HG03442 (cell line): ENCODE measurements at regions not wholly inside any gene's neighbourhood (a gene's known extent, or its start where the extent isn't known, plus 50 kb on each side); places are given as distances from the start of the nearest gene placed in this dataset.

ENCODE experiments used
- ATAC-seq: cut with Tn5 transposase; IDR thresholded peaks from one replicate; pipeline ENCODE4 v1.9.1; 2021; ENCODE audit warnings: mild to moderate bottlenecking, moderate library complexity; ENCODE audit not compliant: unreplicated experiment

DNA sequence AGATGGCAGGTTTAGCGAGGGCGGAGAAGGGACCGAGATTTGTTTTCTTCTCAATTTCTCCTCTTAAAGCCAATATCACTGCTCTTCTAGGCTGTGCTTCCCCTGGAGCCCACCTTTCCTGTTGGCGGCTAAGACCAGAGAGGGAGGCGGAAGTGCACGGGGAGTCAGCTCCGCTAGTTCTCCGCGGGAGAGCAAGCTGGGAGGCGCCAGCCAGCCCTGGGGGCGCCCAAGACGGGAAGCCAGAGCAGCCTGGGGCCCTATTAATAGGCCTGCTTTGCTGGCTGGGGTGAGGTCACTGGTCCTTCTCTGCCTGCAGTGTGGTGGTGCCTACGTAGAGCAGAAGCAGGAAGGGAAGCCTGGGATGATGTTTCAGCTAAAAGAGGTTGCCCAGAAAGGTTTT, 61.6 kb downstream of the LSM5 start:
- no peak for ATAC-seq

DNA sequence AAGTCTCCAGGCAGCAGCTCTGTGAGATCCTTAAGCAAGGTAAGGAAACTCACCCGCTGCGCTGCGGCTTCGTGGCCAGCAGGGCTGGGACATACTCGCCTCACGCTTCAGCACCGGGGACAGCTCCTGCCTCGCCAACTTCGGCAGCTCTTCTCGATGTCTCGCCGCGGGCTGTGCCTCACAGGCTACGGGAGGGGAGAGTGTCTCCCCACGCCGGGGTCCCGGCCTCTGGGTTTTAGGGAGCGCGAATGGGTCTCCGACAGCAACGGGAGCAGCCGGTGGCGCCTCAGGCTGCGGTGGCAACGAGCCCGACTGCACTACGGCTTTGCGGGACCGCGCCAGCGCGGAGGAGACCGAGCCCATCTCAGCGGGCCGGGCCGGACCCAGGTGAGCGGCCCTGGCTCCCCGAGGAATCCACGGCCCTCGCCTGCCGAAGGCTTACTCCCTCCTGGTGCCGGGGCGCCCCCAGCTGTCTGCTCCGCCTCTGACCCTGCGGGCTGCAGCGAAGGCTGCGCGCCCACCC, 62.4 kb downstream of the LSM5 start:
- ATAC-seq, result no peak

DNA sequence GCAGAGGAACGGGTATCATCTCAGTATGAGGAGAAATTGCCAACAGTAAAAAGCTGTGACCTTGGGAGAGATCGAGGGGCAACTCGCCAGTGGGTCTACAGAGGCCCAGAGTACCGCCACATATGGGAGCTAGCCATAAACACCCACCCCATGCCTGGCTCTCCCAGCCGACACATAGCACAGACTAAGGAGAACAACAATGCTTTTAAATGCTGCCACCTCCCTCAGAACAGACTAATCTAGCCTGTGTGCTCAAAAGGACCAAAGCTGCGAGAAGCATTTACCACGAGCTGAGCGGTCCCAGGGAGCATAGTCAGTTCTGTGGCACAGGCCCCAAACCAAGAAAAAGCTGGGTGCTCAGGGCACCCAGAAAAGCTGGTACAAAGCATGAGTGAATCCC, 73.3 kb downstream of the LSM5 start:
- no peak for ATAC-seq

DNA sequence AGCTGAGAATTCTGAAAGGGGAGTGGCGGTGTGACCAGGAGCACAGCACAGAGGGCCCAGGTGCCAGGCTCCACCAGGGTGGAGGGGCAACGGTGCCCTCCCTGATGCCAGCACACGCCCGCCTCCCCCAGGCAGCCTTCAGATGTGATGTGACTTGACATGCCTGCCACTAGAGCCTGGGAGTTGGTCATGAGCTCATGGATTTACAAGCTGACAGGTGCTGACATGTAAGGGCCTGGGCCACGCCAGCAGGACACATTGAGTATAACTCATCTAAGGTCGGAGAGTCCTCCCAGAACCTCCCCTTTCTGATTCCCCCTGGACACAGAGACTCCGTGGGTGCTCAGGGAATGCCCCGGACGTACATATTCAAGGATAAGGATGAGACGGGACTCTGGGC, 74.2 kb downstream of the LSM5 start:
- ATAC-seq, result no peak

DNA sequence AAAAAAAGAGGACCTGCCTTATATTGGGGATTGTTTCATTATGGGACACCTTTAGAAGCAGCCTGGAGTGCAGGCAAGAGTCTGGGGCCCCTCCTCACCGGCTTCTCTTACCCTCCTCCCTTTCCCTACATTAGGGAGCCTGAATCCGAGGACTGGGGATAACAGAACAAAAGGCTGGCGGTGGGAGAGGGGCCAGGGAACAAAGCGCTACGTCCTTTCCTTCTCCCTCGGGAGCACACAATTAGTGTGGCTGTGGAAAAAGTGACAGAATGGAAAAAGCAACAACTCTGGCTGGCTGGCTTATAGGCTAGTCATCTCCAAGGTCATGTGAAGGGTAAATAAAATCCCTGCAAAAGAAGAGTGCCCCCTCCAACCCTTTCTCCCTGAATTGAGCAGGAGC, 74.7 kb downstream of the LSM5 start:
- no peak for ATAC-seq

DNA sequence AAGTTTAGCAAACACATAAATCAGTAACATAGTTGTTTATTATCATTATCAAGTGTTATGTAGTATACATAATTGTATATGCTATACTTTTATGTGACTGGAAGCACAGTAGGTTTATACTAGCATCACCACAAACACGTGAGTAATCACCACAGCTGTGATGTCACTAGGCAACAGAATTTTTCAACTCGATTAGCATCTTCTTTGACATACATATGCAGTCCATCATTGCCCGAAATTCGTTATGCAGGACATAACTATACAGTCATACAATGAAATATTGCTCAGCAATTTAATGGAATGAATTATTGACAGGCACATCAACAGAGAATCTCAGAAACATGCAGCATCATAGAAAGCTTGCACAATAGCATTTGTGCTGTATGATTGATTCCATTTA, 77.7 kb downstream of the LSM5 start:
- ATAC-seq, result no peak

DNA sequence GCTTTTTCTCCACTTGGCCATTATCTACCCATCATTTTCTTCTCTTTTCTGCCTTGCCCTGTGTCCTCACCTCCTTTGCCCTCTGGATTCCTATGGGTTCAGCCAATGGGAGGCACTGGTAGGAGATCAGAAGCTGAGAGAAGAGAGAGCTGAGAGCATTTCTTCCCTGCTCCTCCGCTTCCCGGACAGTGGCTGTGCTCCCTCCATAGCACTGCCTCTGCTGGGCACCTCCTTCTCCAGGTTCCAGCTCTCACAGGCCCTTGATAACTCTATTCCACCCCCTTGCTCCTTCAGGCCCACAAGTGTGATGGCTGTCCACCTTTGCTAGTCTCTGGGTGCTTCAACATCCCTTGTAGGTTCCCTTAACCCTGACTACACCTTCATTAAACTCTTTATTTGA, 79.6 kb downstream of the LSM5 start:
- ATAC-seq, result no peak

DNA sequence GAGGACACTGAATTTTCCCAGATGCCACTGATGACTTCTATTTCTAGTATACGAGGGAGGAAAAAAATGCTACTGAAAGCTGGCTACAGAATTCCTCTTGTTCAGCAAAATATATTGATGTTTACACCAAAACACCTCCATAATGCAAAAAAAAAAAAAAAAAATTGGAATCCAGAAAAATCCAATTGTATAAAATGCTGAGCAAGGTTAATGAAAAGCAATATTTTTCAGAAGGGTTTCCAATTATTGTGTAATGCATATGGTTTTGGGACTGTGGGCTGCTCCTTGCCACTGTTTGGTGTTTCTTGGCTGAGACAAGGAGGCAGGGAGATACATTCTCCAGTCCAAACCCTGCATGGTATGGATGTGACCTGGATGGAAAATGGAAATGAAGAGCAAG, 83.8 kb downstream of the LSM5 start:
- ATAC-seq, result no peak

DNA sequence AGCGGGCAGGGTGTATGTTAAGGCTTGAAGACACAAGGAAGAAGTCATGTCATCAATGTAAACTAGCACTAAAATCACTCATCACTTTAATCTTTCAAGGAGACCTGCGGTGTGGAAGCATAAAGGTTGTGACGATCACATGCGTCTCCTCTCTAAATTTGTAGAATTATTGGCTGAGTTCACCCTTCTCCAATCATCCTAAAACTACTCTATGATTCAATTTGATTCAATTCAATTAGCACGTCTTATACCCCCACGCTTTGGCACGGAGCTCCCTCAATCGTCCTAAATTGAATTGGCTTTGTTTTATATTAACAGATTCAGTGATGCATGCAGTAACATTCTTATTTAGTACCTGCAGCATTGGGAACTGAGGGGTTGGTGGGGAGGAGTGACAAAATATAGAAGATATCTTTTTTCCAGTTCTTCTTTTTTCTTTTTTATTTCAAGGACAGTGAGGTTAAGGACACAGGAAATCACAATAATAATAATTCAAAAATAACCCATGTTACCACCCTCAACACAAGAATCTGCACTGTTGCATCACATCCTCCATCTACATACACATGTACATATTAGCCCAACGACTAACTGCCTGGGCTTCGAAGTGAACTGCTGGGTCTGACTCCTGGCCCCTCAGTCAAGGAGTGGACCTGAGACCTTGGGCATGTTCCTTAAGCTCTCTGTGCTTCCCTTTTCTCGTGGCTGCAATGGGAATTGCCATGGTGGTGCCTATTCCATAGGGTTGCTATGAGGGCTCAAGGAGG, 86.5 kb downstream of the LSM5 start:
- ATAC-seq, result no peak

DNA sequence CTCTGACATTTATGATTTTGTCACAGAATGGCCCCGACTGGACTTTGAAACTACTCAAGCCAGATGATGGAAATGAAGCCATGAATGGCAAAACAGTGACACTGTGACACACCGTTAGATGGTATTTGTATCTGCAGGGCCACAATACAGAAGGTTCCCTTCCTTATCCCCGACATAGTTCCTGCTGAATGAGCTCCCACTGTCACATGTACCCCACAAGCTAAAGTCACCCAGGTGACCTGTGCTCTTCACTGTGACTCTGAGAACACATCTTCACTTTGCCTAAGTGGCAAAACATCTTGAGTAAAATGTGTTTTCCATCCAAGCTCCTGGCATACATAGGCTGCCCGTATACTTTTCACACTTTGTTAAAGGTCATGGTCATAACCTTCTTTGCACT, 89.5 kb downstream of the LSM5 start:
- ATAC-seq, result no peak

DNA sequence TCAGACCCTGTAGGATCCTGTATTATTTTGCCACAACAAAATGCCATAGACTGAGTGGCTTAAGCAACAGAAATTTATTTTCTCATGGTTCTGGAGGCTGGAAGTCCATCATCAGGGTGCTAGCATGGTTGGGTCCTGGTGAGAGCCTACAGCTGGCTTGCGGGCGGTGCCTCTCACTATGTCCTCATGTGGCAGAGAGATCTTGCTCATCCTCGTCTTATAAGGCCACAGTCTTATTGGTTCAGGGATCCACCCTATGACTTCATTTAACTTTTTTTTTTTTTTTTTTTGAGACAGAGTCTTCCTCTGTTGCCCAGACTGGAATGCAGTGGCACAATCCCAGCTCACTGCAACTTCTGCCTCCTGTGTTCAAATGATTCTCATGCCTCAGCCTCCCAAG, 90.9 kb downstream of the LSM5 start:
- ATAC-seq, result no peak

DNA sequence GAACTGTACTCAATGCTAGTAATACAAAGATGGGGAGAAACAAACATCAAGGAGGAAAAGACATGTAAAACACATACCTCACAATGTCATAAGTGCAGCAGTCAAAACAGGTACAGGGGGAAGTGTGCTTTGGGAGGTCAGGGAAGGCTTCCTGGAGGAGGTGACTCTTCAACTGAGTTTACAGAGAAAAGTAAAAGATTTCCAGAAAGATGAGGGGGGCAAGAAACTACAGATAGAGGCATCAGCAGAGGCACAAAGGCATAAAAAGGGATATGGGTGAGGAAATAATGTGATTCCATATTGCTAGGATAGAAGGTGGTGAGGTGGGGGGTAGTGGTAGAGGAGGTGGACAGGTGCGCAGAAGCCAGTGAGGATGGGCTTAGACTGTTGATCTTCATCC, 95.0 kb downstream of the LSM5 start:
- ATAC-seq, result no peak

DNA sequence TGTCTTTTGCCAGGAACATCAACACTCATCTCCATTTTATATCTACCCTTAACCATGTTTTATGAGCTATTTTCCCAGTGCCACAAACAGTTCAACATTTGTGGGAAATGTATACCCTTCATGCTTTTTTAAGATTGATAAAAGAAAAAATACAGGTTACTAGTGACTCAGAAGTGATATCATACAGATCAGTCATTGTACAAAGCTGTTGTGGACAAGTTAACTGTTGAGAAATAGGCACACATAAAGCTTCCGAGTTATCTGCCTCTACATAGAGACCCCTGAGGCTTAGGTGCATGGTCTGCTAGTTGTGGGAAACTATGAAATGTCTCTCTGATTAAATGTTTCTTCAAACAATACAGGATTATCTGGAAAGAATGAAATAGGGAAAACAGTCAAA, 96.3 kb downstream of the LSM5 start:
- ATAC-seq, result no peak

DNA sequence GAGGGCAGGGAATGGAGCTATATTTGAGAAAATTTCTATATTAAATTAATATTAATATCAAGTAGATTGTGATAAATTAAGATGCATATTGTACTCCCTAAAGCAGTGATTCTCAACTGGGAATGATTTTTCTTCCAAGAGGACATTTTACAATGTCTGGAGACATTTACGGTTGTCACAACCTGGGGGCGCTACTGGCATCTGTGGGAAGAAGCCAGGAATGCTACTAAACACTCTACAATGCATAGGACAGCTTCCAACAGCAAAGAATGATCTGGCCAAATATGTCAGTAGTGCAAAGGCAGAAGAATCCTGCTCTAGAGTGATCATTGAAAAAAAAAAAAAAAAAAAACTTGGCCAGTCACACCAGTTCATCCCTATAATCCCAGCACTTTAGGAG, 100.0 kb downstream of the LSM5 start:
- ATAC-seq, result no peak

DNA sequence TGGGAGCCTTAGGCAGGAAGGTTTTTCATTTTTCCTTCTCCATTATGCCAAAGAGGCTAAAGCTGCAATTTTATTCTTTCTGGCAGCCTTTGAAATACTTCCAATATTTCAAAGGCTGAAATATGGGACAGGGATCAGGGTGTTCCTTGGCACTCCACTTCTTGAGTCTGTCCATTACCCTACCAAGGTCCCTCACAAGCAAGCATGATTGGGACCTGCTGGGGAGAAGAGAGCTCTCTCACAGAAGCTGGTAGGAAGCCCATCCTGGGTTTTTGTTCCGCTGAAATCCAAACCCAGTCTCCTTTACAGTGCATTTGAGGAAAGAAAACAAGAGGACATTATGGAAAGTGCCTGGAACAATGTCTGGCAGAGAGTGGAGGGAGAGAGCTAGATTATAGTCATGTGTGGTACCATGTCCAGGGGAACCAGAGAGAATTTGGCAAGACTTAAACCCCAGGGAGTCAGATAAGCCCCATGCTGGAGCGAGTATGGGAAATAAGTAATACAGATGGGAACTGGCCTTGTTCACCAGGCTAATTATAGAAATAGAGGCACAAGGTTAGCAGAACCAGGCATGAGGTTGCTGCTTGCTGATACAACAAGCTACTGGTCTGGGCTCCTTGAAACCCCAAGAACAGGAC, 104.7 kb downstream of the LSM5 start:
- ATAC-seq, result no peak

DNA sequence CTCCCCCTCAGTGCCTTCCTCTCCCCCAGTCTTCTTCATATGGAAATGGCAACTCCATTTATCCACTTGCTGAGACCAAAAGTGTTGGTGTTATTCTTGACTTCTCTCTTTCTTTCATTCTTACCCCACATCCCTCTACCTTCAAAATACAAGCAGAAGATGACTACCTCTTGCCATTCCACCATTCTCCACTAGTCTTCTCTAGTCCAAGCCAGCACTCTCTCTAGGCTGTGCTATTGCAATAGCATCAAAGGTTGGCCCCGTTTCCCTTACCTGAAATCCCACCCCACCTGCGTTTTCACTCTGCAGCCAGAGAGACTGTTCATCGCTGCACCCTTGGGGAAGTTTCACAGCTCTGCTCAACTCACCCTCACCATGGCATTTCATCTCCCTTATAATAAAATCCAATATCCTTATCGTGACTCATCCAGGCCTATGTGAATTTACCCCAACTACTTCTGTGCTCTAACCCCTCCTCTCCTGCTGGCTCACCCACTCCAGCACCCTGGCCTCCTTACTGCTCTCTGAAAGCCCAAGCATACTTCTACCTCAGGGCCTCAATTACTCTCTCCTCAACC, 109.1 kb downstream of the LSM5 start:
- ATAC-seq, result no peak

DNA sequence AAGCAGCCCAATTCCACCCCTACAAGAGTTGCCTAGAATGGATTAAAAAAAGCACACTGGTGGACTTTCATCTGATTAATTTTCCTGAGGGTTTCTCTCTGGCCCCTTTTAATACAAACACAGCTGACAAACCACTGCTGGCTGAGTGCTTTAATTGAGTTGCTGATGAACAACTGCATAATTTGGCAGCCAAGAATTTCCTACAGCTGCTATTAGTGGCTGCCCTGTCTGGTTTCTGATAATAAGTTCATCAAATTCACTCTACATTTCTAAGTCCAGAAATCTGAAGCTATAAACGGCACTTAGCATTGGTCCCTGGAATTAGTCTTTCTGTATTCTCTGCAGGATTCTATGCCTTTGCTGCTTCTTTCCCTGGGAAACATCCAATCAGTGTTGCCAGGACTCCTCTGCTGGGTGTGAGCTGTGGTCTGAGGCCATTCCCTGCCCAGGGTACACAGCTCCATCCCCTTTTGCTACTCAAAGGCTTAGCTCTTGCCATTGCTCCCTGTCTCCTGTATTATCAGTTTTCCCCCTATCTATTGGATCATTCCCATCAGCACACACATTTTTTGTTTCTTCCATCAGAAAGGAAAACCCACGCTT, 110.6 kb downstream of the LSM5 start:
- ATAC-seq, result no peak

DNA sequence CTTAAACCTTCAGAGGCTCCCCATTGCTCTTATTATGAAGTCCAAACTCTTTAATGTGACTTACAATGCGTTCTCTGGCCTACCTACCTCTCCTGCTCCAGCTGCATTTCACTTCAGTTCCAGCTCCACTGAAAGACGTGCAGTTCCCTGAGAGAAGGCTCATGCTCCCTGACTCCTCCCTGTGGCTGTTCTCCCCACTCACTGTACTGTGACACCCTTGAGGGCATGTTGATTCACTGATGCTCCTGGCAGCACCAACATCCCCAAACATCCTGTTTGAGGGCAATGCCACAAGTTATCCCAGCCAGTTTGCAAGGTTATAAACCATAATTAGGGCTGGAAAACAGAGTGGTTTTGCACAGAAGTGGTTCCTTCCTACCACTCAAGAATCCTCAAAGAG, 111.2 kb downstream of the LSM5 start:
- no peak for ATAC-seq

DNA sequence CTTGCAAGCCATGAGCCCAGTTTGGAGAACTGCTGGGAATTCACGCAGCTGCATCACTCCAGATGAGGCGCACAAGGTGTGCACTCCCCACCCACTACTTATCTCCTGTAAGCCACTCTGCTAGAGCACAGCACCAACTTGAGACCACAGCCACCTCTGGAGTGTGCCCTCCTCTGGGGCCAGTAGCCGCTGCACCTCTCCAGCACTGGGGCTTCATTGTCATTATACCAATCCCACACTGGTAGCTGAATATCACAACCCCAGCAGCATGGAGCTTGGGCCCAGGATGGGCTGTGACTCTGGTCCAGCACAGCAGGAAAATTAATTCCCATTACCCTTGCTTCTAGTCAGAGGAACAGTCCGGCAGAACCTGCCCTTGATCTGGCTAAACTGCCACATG, 125.6 kb downstream of the LSM5 start:
- ATAC-seq, result no peak

DNA sequence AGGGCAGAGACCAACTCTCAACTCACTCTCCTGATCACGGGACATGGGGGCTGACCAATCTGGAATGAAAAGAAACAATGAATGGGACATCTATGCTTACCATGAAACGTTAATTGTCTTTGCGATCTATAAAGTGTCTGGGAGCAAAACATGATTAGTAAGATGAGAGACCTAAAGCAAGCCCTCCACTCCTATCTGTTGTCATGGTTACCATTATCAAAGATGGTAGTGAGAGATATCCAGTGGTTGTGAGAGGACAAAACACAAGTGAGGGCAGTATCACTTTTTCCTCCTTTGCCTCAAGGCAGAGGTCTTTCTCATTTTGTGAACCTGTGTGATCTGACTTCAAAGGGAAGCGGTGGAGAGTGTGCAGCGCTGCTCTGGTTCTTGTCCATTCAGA, 130.1 kb downstream of the LSM5 start:
- ATAC-seq, result no peak

DNA sequence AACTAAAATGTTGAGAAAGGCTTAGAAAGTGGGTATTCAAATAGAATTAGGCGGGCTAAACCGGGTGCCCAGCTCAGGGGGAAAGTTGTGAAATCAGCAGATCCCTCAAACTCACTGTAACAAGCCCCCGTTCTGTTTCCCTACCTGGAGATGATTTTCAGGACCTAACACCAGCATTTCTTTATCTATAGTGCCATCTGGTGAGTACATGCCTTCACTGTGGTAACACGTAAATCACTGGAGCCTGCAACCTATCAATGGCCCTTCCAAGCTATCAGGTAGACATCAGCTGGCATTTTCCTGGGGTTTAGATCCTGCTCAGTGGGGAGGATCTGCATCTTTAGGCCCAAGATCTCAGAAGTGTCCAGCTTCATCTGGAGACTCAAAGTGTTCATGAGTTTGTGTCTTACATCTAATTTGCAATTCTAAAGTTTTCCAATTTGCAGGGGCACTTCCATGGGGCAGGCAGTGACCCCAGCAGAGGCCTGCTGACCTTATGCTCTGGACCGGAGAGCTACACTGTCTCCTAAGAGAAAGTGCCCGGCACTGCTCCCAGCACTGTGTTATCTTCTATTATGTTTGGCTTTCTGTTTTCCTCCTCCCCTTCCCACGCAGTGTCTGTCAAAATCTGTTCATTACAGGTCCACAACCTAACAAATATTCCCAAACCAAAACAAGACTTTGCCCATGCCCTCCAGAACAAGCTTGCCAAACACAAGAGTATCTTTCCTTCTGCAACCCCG, 132.5 kb downstream of the LSM5 start:
- no peak for ATAC-seq
